GM18873 (cell line): ENCODE measurements at regions not wholly inside any gene's neighbourhood (a gene's known extent, or its start where the extent isn't known, plus 50 kb on each side); places are given as distances from the start of the nearest gene placed in this dataset.
A peak's percentile ranks its signal among the peaks of the same experiment; 100 is the strongest.

Experiments used
- ATAC-seq: cut with Tn5 transposase; IDR thresholded peaks from one replicate; pipeline ENCODE4 v1.9.1; 2021; ENCODE audit warnings: mild to moderate bottlenecking, moderate library complexity, moderate number of reproducible peaks; ENCODE audit not compliant: unreplicated experiment, low FRiP score

- no peak for ATAC-seq
These were observed 70.8 kb upstream of the CD93 start for GRCh38 chr20:23156842-23157423.

GRCh38 chr20:23156170-23156841, 70.2 kb upstream of the CD93 start:
- ATAC-seq: no peak

GRCh38 chr20:23155141-23155590, 69.0 kb upstream of the CD93 start:
- no peak for ATAC-seq

- no peak for ATAC-seq
These were observed 67.7 kb upstream of the CD93 start for GRCh38 chr20:23153696-23154341.

GRCh38 chr20:23152902-23153301, 66.8 kb upstream of the CD93 start:
- ATAC-seq: no peak

- ATAC-seq: no peak
These were observed 66.3 kb upstream of the CD93 start for GRCh38 chr20:23152308-23152892.

GRCh38 chr20:23151885-23152284, 65.8 kb upstream of the CD93 start:
- ATAC-seq: no peak

GRCh38 chr20:23151008-23151703, 65.0 kb upstream of the CD93 start:
- no peak for ATAC-seq

- no peak for ATAC-seq
These were observed 64.3 kb upstream of the CD93 start for GRCh38 chr20:23150304-23151007.

GRCh38 chr20:23149623-23150279, 63.6 kb upstream of the CD93 start:
- no peak for ATAC-seq

GRCh38 chr20:23148731-23149570, 62.8 kb upstream of the CD93 start:
- no peak for ATAC-seq

- peak; percentile 67 for ATAC-seq
These were observed 62.0 kb upstream of the CD93 start for GRCh38 chr20:23147964-23148730.

- no peak for ATAC-seq
These were observed 61.5 kb upstream of the CD93 start for GRCh38 chr20:23147647-23147963.

- ATAC-seq: no peak
These were observed 60.9 kb upstream of the CD93 start for GRCh38 chr20:23146857-23147637.

- no peak for ATAC-seq
These were observed 60.1 kb upstream of the CD93 start for GRCh38 chr20:23146181-23146580.

- ATAC-seq: no peak
These were observed 59.2 kb upstream of the CD93 start for GRCh38 chr20:23145281-23145700.

GRCh38 chr20:23144856-23145255, 58.7 kb upstream of the CD93 start:
- ATAC-seq: no peak
